T-helper 2 cell treated with Interferon-gamma antibody and Interleukin-4, amounts not matched to agents 5 μg/mL and 100 μg/mL, for 36 hours (primary cell): ENCODE measurements at regions not wholly inside any gene's neighbourhood (a gene's known extent, or its start where the extent isn't known, plus 50 kb on each side); places are given as distances from the start of the nearest gene placed in this dataset.
"Not testable (repeated sequence)": the region's sequence is repeated elsewhere in the genome, so short reads cannot be mapped to it uniquely, and the experiment has no call there.

Experiments used
- DNase-seq: peaks from one replicate; pipeline ENCODE4 v3.0.0; 2021; ENCODE audit warnings: low spot score
- H3K27ac Mint-ChIP-seq: one replicate; pipeline ENCODE4 v1.8.0; 2021; ENCODE audit warnings: mild to moderate bottlenecking, mixed read lengths
- H3K27me3 Mint-ChIP-seq: one replicate; pipeline ENCODE4 v1.8.0; 2021; ENCODE audit warnings: low read depth, mixed read lengths
- H3K36me3 Mint-ChIP-seq: one replicate; pipeline ENCODE4 v1.8.0; 2021; ENCODE audit warnings: low read depth, mixed read lengths
- H3K4me1 Mint-ChIP-seq: one replicate; pipeline ENCODE4 v1.8.0; 2021; ENCODE audit warnings: low read depth, mixed read lengths
- H3K4me3 Mint-ChIP-seq: one replicate; pipeline ENCODE4 v1.8.0; 2022; ENCODE audit warnings: mild to moderate bottlenecking, moderate library complexity, mixed read lengths
- H3K9me3 Mint-ChIP-seq: one replicate; pipeline ENCODE4 v1.8.0; 2021; ENCODE audit warnings: mixed read lengths

- no peaks in the 10 kb centered on the region for H3K27me3 Mint-ChIP-seq
- DNase-seq: no peak
- H3K4me1 Mint-ChIP-seq: peaks cover 8% of the 10 kb centered on the region
- no peak overlapping the region for H3K27ac Mint-ChIP-seq
- no peaks in the 10 kb centered on the region for H3K36me3 Mint-ChIP-seq
- H3K9me3 Mint-ChIP-seq: no peaks in the 10 kb centered on the region
- no peak overlapping the region for H3K4me3 Mint-ChIP-seq
Observed at GRCh38 chr12:19613051-19613535, 173.8 kb downstream of the AEBP2 start.

GRCh38 chr12:19614601-19615383, 175.5 kb downstream of the AEBP2 start:
- Mint-ChIP-seq H3K36me3 (no peaks in the 10 kb centered on the region), H3K27ac (no peak overlapping the region), H3K27me3 (no peaks in the 10 kb centered on the region), H3K4me3 (no peak overlapping the region), H3K4me1 (peaks cover 8% of the 10 kb centered on the region), H3K9me3 (no peaks in the 10 kb centered on the region)
- DNase-seq: no peak

GRCh38 chr12:19615384-19615725, 176.1 kb downstream of the AEBP2 start:
- H3K4me3 Mint-ChIP-seq: no peak overlapping the region
- no peaks in the 10 kb centered on the region for H3K36me3 Mint-ChIP-seq
- no peaks in the 10 kb centered on the region for H3K9me3 Mint-ChIP-seq
- H3K27ac Mint-ChIP-seq: no peak overlapping the region
- no peak for DNase-seq
- no peaks in the 10 kb centered on the region for H3K27me3 Mint-ChIP-seq
- peaks cover 8% of the 10 kb centered on the region for H3K4me1 Mint-ChIP-seq

GRCh38 chr12:19616781-19617180, 177.5 kb downstream of the AEBP2 start:
- H3K4me3 Mint-ChIP-seq: no peak overlapping the region
- H3K36me3 Mint-ChIP-seq: no peaks in the 10 kb centered on the region
- H3K27me3 Mint-ChIP-seq: no peaks in the 10 kb centered on the region
- H3K9me3 Mint-ChIP-seq: no peaks in the 10 kb centered on the region
- DNase-seq: no peak
- no peak overlapping the region for H3K27ac Mint-ChIP-seq
- peaks cover 8% of the 10 kb centered on the region for H3K4me1 Mint-ChIP-seq

- H3K27ac Mint-ChIP-seq: no peak overlapping the region
- DNase-seq: no peak
- H3K9me3 Mint-ChIP-seq: no peaks in the 10 kb centered on the region
- H3K4me1 Mint-ChIP-seq: peaks cover 8% of the 10 kb centered on the region
- no peak overlapping the region for H3K4me3 Mint-ChIP-seq
- H3K36me3 Mint-ChIP-seq: no peaks in the 10 kb centered on the region
- H3K27me3 Mint-ChIP-seq: no peaks in the 10 kb centered on the region
Observed at GRCh38 chr12:19620222-19620621, 180.9 kb downstream of the AEBP2 start.

GRCh38 chr12:19623751-19624399, 184.6 kb downstream of the AEBP2 start:
- Mint-ChIP-seq H3K4me3 (no peak overlapping the region), H3K36me3 (no peaks in the 10 kb centered on the region), H3K27me3 (no peaks in the 10 kb centered on the region), H3K4me1 (no peaks in the 10 kb centered on the region), H3K9me3 (no peaks in the 10 kb centered on the region), H3K27ac (no peak overlapping the region)
- DNase-seq: no peak

GRCh38 chr12:19624491-19624890, 185.2 kb downstream of the AEBP2 start:
- DNase-seq: no peak
- no peaks in the 10 kb centered on the region for H3K4me1 Mint-ChIP-seq
- H3K9me3 Mint-ChIP-seq: no peaks in the 10 kb centered on the region
- no peak overlapping the region for H3K27ac Mint-ChIP-seq
- H3K36me3 Mint-ChIP-seq: no peaks in the 10 kb centered on the region
- H3K27me3 Mint-ChIP-seq: no peaks in the 10 kb centered on the region
- H3K4me3 Mint-ChIP-seq: no peak overlapping the region

GRCh38 chr12:19625551-19625950, 186.3 kb downstream of the AEBP2 start:
- H3K4me1 Mint-ChIP-seq, H3K4me3 Mint-ChIP-seq, H3K9me3 Mint-ChIP-seq, H3K27me3 Mint-ChIP-seq, DNase-seq, H3K27ac Mint-ChIP-seq, H3K36me3 Mint-ChIP-seq: not testable (repeated sequence)

GRCh38 chr12:19627719-19628118, 188.4 kb downstream of the AEBP2 start:
- H3K9me3 Mint-ChIP-seq: no peaks in the 10 kb centered on the region
- H3K27ac Mint-ChIP-seq: no peak overlapping the region
- H3K36me3 Mint-ChIP-seq: no peaks in the 10 kb centered on the region
- H3K27me3 Mint-ChIP-seq: no peaks in the 10 kb centered on the region
- H3K4me1 Mint-ChIP-seq: no peaks in the 10 kb centered on the region
- no peak for DNase-seq
- no peak overlapping the region for H3K4me3 Mint-ChIP-seq

GRCh38 chr12:19630536-19630935, 191.2 kb downstream of the AEBP2 start:
- Mint-ChIP-seq H3K27ac (no peak overlapping the region), H3K27me3 (no peaks in the 10 kb centered on the region), H3K4me1 (no peaks in the 10 kb centered on the region), H3K9me3 (no peaks in the 10 kb centered on the region), H3K4me3 (no peak overlapping the region), H3K36me3 (no peaks in the 10 kb centered on the region)
- no peak for DNase-seq

GRCh38 chr12:19633194-19633593, 193.9 kb downstream of the AEBP2 start:
- no peak for DNase-seq
- Mint-ChIP-seq H3K36me3 (no peaks in the 10 kb centered on the region), H3K4me1 (no peaks in the 10 kb centered on the region), H3K9me3 (no peaks in the 10 kb centered on the region), H3K27me3 (no peaks in the 10 kb centered on the region), H3K27ac (no peak overlapping the region), H3K4me3 (no peak overlapping the region)

- Mint-ChIP-seq H3K4me1 (no peaks in the 10 kb centered on the region), H3K27ac (no peak overlapping the region), H3K9me3 (no peaks in the 10 kb centered on the region), H3K36me3 (no peaks in the 10 kb centered on the region), H3K4me3 (no peak overlapping the region), H3K27me3 (no peaks in the 10 kb centered on the region)
- DNase-seq: no peak
Observed at GRCh38 chr12:19633641-19634040, 194.3 kb downstream of the AEBP2 start.

GRCh38 chr12:19639781-19640415, 200.6 kb downstream of the AEBP2 start:
- Mint-ChIP-seq H3K36me3 (no peaks in the 10 kb centered on the region), H3K9me3 (no peaks in the 10 kb centered on the region), H3K27me3 (no peaks in the 10 kb centered on the region), H3K4me3 (no peak overlapping the region), H3K4me1 (no peaks in the 10 kb centered on the region), H3K27ac (no peak overlapping the region)
- no peak for DNase-seq

GRCh38 chr12:19641235-19642080, 202.2 kb downstream of the AEBP2 start:
- H3K4me3 Mint-ChIP-seq: no peak overlapping the region
- peaks cover 3% of the 10 kb centered on the region for H3K9me3 Mint-ChIP-seq
- H3K36me3 Mint-ChIP-seq: no peaks in the 10 kb centered on the region
- H3K27me3 Mint-ChIP-seq: no peaks in the 10 kb centered on the region
- no peaks in the 10 kb centered on the region for H3K4me1 Mint-ChIP-seq
- H3K27ac Mint-ChIP-seq: no peak overlapping the region
- DNase-seq: no peak
